ENCODE measurements at regions not wholly inside any gene's neighbourhood (a gene's known extent, or its start where the extent isn't known, plus 50 kb on each side); places are given as distances from the start of the nearest gene placed in this dataset.

DNA sequence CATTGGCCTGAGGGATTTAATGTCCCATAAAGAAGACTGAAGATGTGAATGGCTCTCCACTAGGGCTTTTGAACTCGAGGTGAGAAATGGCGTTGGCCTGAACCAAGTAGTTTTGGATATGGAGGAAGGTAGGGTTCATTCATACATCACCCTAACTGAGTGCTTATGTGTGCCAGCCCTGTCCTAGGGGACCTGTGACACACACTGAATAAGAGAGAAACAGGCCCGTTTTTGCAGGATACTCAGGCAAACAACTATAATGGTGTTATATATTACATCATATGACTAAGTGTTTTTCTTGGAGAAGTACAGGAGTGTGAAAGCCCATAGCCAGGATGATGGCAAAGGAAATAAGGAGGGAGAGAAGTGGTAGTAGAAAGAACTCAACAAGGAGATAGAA, 368.1 kb downstream of the TMEM135 start:
- Histone ChIP-seq H3K4me3 (no peak overlapping the region), H3K9me3 (no peaks in the 10 kb centered on the region), H3K27ac (no peak overlapping the region), H3K4me1 (no peaks in the 10 kb centered on the region), H3K27me3 (no peaks in the 10 kb centered on the region), H3K36me3 (no peaks in the 10 kb centered on the region)
- 64 to 85% methylated on average over 3 of the region's 3 CpGs for WGBS, 2 donors (ENCODE audit: low coverage in 1 of 2)
- no peak for ATAC-seq
- TF ChIP-seq, protein P1, sequence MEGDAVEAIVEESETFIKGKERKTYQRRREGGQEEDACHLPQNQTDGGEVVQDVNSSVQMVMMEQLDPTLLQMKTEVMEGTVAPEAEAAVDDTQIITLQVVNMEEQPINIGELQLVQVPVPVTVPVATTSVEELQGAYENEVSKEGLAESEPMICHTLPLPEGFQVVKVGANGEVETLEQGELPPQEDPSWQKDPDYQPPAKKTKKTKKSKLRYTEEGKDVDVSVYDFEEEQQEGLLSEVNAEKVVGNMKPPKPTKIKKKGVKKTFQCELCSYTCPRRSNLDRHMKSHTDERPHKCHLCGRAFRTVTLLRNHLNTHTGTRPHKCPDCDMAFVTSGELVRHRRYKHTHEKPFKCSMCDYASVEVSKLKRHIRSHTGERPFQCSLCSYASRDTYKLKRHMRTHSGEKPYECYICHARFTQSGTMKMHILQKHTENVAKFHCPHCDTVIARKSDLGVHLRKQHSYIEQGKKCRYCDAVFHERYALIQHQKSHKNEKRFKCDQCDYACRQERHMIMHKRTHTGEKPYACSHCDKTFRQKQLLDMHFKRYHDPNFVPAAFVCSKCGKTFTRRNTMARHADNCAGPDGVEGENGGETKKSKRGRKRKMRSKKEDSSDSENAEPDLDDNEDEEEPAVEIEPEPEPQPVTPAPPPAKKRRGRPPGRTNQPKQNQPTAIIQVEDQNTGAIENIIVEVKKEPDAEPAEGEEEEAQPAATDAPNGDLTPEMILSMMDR (IDR thresholded peaks at IDR 0.05) = no peak
- TF ChIP-seq POLR2A (IDR thresholded peaks at IDR 0.05) (no peak), POLR2AphosphoS5 (IDR thresholded peaks at IDR 0.05) (no peak), EP300 (IDR thresholded peaks at IDR 0.05) (no peak)

DNA sequence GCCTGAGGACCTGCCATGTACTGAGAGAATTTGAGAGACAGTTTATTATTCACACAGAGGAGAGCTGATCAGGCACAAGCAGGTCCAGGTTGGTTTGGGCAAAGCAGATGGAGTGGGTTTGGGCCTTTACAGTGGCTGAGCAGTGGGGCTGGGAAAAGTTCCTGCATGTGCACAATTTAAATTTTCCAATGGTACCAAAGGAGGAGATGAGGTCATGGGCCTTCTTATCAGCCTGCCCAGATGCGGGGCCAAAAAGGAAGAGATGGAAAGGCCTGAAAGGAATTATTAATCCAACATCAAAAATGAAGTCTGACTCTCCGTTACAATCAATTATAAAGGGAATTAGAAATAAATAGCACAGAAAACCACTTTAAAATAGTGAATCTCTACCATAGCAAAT, 367.6 kb downstream of the TMEM135 start:
- no peak overlapping the region for H3K27ac ChIP-seq
- H3K36me3 ChIP-seq = no peaks in the 10 kb centered on the region
- H3K4me3 ChIP-seq = no peak overlapping the region
- WGBS, 2 donors (ENCODE audit: low coverage in 1 of 2) = 40 to 87% methylated on average over 1 to 2 of the region's 2 CpGs
- H3K9me3 ChIP-seq = no peaks in the 10 kb centered on the region
- ATAC-seq = no peak
- TF ChIP-seq POLR2A (IDR thresholded peaks at IDR 0.05) = no peak
- TF ChIP-seq, protein P1 (IDR thresholded peaks at IDR 0.05) = no peak
- TF ChIP-seq POLR2AphosphoS5 (IDR thresholded peaks at IDR 0.05) = no peak
- no peak for TF ChIP-seq EP300 (IDR thresholded peaks at IDR 0.05)
- no peaks in the 10 kb centered on the region for H3K4me1 ChIP-seq
- H3K27me3 ChIP-seq = no peaks in the 10 kb centered on the region

DNA sequence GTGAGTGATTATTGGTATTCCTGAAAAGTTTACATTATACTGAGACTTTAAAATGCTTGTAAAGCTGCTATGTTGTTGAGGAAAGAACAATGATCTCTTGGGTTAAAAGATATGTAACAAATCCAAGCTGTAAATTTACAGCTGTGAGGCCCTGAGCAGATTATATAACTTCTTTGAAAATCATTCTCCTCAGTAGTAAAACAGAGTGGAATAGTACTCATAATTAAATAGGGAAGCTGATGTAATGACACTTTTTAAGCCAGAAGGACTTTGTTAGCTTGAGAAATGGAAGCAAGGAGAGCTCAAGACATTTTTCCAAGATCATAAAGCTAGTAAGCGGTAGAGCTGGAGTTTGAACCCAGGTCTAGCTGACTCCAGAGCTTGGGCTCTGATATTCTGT, 363.9 kb downstream of the TMEM135 start:
- Histone ChIP-seq H3K4me3 (no peak overlapping the region), H3K27ac (no peak overlapping the region), H3K27me3 (no peaks in the 10 kb centered on the region), H3K4me1 (no peaks in the 10 kb centered on the region), H3K9me3 (no peaks in the 10 kb centered on the region), H3K36me3 (no peaks in the 10 kb centered on the region)
- no peak for ATAC-seq
- 70 to 77% methylated on average over 1 of the region's 1 CpG for WGBS, 2 donors (ENCODE audit: low coverage in 1 of 2)
- TF ChIP-seq, protein P1 (IDR thresholded peaks at IDR 0.05) = no peak
- TF ChIP-seq EP300 (IDR thresholded peaks at IDR 0.05) (no peak), POLR2AphosphoS5 (IDR thresholded peaks at IDR 0.05) (no peak), POLR2A (IDR thresholded peaks at IDR 0.05) (no peak)

DNA sequence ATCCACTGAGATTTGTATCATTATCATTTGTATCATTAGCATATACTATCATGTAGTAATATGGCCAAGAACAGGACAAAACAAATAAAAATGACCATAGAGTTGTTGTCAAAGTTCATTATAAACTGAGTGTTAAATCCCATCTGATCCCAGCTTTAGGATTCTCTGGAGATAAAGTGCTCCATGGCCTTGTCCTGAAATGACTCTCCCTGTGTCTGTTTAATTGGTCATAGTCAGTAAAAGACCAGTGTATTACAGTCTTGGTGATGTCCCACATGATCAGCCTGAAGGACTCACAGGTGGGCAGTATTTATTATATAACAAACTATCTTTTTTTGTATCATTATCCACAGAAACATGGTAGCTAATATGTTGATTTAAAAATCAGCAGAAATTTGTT, 361.6 kb downstream of the TMEM135 start:
- no peaks in the 10 kb centered on the region for H3K4me1 ChIP-seq
- H3K4me3 ChIP-seq = no peak overlapping the region
- H3K9me3 ChIP-seq = peaks cover 0 to 7% (median 0%) of the 10 kb centered on the region in 3 donors
- no peak for ATAC-seq
- no peak overlapping the region for H3K27ac ChIP-seq
- no peak for TF ChIP-seq POLR2A (IDR thresholded peaks at IDR 0.05)
- TF ChIP-seq, protein P1 (IDR thresholded peaks at IDR 0.05) = no peak
- no peak for TF ChIP-seq EP300 (IDR thresholded peaks at IDR 0.05)
- TF ChIP-seq POLR2AphosphoS5 (IDR thresholded peaks at IDR 0.05) = no peak
- H3K36me3 ChIP-seq = no peaks in the 10 kb centered on the region
- H3K27me3 ChIP-seq = no peaks in the 10 kb centered on the region

DNA sequence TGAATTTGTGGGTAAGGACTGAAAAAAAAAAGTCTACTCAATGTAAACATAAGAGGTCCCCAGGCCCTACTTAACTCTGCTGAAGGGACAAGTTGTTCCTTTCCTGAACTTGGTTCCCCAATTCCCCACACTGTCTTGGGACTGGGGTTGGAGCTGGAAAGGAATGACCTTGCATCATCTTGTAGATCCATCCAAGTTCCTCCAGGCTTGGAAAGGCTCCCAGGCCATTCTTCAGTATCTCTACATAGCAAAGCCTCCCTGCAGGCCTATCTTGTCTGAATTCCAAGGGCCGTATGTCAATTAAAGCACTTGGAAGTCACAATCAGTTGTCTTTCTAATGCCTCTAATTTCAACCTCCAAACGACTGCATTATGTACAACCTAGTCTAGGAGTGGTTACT, 361.2 kb downstream of the TMEM135 start:
- Histone ChIP-seq H3K27me3 (no peaks in the 10 kb centered on the region), H3K27ac (peak overlapping the region in 1 of 4 donors; percentile 4), H3K9me3 (peaks cover 0 to 8% (median 0%) of the 10 kb centered on the region in 3 donors), H3K4me3 (no peak overlapping the region), H3K36me3 (no peaks in the 10 kb centered on the region), H3K4me1 (no peaks in the 10 kb centered on the region)
- ATAC-seq = peak; percentile 88
- 25 to 68% methylated on average over 1 to 2 of the region's 2 CpGs for WGBS, 2 donors (ENCODE audit: low coverage in 1 of 2)
- TF ChIP-seq, protein P1 (IDR thresholded peaks at IDR 0.05) = no peak

All from gastroesophageal sphincter (tissue), 4 donors.